MCF 10A (cell line): ENCODE measurements at regions not wholly inside any gene's neighbourhood (a gene's known extent, or its start where the extent isn't known, plus 50 kb on each side); places are given as distances from the start of the nearest gene placed in this dataset.

Experiments used
- BruUV-seq: library from RNA; stranded (reverse); fragments of 400-500 nt; replicated peaks from 2 replicates; lab custom pipeline; 2021; lab: Mats Ljungman, UMichigan
- CTCF ChIA-PET: fragments of 300-600 bp; sonication (Branson Sonifier 250); formaldehyde crosslinking; extraction: SDS; loops from one replicate; lab custom pipeline; 2021; ENCODE audit warnings: antibody characterized with exemption, inconsistent platforms; lab: Yijun Ruan, JAX
- POLR2A ChIA-PET: fragments of 300-600, 350-650 bp; sonication (Branson Sonifier 250); formaldehyde crosslinking; extraction: SDS; loops from one replicate; lab custom pipeline; 2020; ENCODE audit warnings: antibody characterized with exemption, inconsistent platforms; lab: Yijun Ruan, JAX
- DNase-seq: peaks from one replicate; pipeline ENCODE4 v3.0.0-alpha.2; 2018; ENCODE audit not compliant: unreplicated experiment
- H3K27ac Mint-ChIP-seq: one replicate; pipeline ENCODE4 v1.8.0; 2022; ENCODE audit warnings: mild to moderate bottlenecking, low read depth, mixed read lengths; ENCODE audit not compliant: unreplicated experiment
- H3K27me3 Mint-ChIP-seq: one replicate; pipeline ENCODE4 v1.8.0; 2022; ENCODE audit warnings: mixed read lengths; ENCODE audit not compliant: insufficient read depth, unreplicated experiment
- H3K36me3 Mint-ChIP-seq: one replicate; pipeline ENCODE4 v1.8.0; 2022; ENCODE audit warnings: mild to moderate bottlenecking, moderate library complexity, mixed read lengths; ENCODE audit not compliant: insufficient read depth, unreplicated experiment
- H3K4me1 Mint-ChIP-seq: one replicate; pipeline ENCODE4 v1.8.0; 2022; ENCODE audit warnings: mixed read lengths; ENCODE audit not compliant: insufficient read depth, unreplicated experiment
- H3K4me3 Mint-ChIP-seq: one replicate; pipeline ENCODE4 v1.8.0; 2022; ENCODE audit warnings: mild to moderate bottlenecking, moderate library complexity, mixed read lengths; ENCODE audit not compliant: unreplicated experiment
- H3K9me3 Mint-ChIP-seq: one replicate; pipeline ENCODE4 v1.8.0; 2022; ENCODE audit warnings: mixed read lengths; ENCODE audit not compliant: unreplicated experiment
- intact Hi-C: fragments of 100-400 bp; cut with micrococcal nuclease; formaldehyde crosslinking; loops from 2 replicates; pipeline ENCODE4 v1.14.1; 2022
- TF ChIP-seq, protein P1 (sequence below): fragments of 200-600 bp; IDR thresholded peaks from one replicate; pipeline ENCODE4 v1.8.0; 2022; ENCODE audit warnings: antibody characterized with exemption, mild to moderate bottlenecking; ENCODE audit not compliant: unreplicated experiment

DNA sequence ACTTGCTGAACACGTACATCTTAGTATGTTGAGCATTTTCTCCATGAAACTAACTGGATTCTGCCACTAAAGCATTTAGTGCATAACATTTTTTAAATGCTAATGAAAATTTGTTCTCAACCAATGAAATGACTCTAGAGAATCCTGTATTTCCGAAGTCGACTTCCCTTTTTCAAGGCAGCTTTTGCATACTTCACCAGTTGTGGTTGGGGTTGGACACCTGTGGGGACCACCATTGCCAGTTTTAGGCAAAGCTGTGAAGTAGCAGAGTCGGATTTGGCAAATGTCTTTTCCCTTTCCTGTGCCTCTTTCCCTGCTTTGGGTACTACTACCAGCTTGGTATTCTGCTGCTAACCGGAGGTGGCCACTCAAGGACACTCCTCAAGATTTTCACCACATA lies 349.2 kb downstream of the BCAT1 start:
- intact Hi-C loops = loop anchor here (2.0 to 10.0 kb wide), 2 partner anchors 179 to 235 kb away; no protein-coding TSS in a partner anchor
- DNase-seq = no peak
- no TSS peak for BruUV-seq
- Mint-ChIP-seq H3K27me3 (peaks cover 3% of the 10 kb centered on the region), H3K4me1 (peaks cover 6% of the 10 kb centered on the region), H3K27ac (no peak overlapping the region), H3K4me3 (no peak overlapping the region), H3K9me3 (no peaks in the 10 kb centered on the region), H3K36me3 (no peaks in the 10 kb centered on the region)
- POLR2A ChIA-PET = no interaction called here
- CTCF ChIA-PET = interaction anchor here (0.6 to 0.8 kb wide), 3 partner anchors 142 to 1744 kb away, joined by 3 to 4 read pairs (median 3); no protein-coding TSS in a partner anchor
- TF ChIP-seq, protein P1, sequence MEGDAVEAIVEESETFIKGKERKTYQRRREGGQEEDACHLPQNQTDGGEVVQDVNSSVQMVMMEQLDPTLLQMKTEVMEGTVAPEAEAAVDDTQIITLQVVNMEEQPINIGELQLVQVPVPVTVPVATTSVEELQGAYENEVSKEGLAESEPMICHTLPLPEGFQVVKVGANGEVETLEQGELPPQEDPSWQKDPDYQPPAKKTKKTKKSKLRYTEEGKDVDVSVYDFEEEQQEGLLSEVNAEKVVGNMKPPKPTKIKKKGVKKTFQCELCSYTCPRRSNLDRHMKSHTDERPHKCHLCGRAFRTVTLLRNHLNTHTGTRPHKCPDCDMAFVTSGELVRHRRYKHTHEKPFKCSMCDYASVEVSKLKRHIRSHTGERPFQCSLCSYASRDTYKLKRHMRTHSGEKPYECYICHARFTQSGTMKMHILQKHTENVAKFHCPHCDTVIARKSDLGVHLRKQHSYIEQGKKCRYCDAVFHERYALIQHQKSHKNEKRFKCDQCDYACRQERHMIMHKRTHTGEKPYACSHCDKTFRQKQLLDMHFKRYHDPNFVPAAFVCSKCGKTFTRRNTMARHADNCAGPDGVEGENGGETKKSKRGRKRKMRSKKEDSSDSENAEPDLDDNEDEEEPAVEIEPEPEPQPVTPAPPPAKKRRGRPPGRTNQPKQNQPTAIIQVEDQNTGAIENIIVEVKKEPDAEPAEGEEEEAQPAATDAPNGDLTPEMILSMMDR = no peak

DNA sequence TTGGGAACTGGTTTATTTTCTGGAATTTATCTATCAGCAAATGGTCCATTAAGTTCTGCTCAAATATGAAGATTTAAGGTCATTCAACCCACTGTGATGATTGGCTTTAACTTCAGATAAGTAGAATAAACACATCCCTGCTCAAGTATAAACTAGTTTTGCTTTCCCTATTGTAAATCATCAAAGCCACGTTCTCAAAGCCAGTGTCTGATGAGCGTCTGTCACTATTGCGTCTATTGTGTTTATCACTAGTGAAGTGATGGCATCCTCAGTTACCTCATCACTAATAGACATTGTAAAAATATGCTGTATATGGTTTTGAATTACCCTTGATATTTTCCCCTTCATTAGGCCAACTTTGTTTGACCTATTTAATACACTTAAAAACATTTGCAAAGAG lies 351.3 kb downstream of the BCAT1 start:
- Mint-ChIP-seq H3K27me3 (peaks cover 22% of the 10 kb centered on the region), H3K4me3 (no peak overlapping the region), H3K36me3 (no peaks in the 10 kb centered on the region), H3K9me3 (no peaks in the 10 kb centered on the region), H3K27ac (no peak overlapping the region), H3K4me1 (peaks cover 6% of the 10 kb centered on the region)
- TF ChIP-seq, protein P1 = no peak
- no TSS peak for BruUV-seq
- ChIA-PET CTCF (interaction anchor here (0.6 to 1.0 kb wide), 2 partner anchors 219 to 489 kb away, joined by 3 to 4 read pairs; no protein-coding TSS in a partner anchor), POLR2A (no interaction called here)
- DNase-seq = no peak
- intact Hi-C loops = loop anchor here (1.0 to 10.0 kb wide), 5 partner anchors 131 to 585 kb away; no protein-coding TSS in a partner anchor

DNA sequence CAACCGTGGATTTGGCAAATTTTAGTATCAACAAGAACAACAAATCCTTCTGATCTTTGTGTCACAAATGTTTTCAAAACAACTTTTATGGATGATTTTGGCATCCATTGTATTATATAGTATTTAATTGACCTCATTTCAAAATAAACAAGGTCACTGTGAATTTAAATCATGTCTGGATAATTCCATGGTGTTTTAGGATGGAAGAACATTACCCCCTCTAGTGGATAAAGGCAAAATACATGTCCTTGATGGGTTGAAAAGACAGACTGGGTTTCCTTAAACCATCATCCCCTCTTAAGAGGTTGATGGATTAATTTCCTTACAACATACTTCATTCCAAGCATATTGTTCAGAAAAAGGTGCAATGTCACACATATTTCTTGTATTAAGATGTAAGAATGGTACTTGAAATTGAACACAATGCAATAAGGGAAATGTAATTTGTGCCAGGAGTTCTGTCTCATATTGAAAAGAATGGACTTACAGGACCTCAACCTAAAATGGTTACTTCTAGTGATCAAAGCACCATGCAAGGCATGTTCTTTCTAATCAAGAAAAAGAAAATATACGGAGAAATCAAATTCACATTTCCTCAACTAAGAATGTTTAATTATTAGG lies 352.0 kb downstream of the BCAT1 start:
- intact Hi-C loops = loop anchor here (1.0 to 10.0 kb wide), 5 partner anchors 132 to 585 kb away; no protein-coding TSS in a partner anchor
- CTCF ChIA-PET = interaction anchor here (0.6 to 0.7 kb wide), 3 partner anchors 10 to 327 kb away, joined by 3 to 4 read pairs (median 3); no protein-coding TSS in a partner anchor
- Mint-ChIP-seq H3K9me3 (no peaks in the 10 kb centered on the region), H3K4me1 (peaks cover 6% of the 10 kb centered on the region), H3K27me3 (peaks cover 22% of the 10 kb centered on the region), H3K36me3 (no peaks in the 10 kb centered on the region), H3K4me3 (no peak overlapping the region), H3K27ac (no peak overlapping the region)
- TF ChIP-seq, protein P1 = peak; percentile 53
- BruUV-seq = no TSS peak
- POLR2A ChIA-PET = no interaction called here
- peak; percentile 54 for DNase-seq

DNA sequence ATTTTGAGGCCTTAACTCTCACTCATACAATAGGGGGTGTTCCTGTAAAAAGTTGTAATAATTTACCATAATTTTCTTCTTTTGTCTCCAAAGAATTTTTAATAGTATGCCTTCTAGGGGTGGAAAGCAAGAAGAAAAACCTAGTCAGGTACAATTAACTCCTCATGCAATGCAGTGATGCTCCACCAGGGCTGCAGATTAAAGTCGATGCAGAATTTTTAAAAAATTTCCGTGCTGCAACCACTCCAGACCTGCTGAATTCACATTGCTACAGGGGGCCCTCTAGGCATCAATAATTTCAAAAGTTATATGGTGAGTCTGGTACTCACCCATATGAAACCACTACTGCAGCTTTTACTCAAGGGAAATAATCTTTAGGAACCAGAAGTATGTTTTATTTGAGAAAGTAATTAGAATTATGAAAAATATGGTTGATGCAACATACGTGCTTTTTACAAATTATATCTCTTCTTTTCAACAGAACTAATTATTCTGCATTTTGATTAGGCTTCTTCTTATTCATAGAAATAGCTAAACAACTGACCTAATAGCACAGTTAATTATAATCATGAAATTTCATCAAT lies 353.2 kb downstream of the BCAT1 start:
- Mint-ChIP-seq H3K27me3 (peaks cover 22% of the 10 kb centered on the region), H3K4me1 (peaks cover 1% of the 10 kb centered on the region), H3K36me3 (no peaks in the 10 kb centered on the region), H3K27ac (no peak overlapping the region), H3K9me3 (no peaks in the 10 kb centered on the region), H3K4me3 (no peak overlapping the region)
- no peak for DNase-seq
- BruUV-seq = no TSS peak
- ChIA-PET POLR2A (no interaction called here), CTCF (interaction anchor here (0.6 to 0.7 kb wide), 4 partner anchors 9 to 1666 kb away, joined by 3 to 4 read pairs (median 3); no protein-coding TSS in a partner anchor)
- TF ChIP-seq, protein P1 = no peak
- intact Hi-C loops = loop anchor here (2.0 to 10.0 kb wide), 4 partner anchors 133 to 487 kb away; no protein-coding TSS in a partner anchor
